ENCODE measurements at regions not wholly inside any gene's neighbourhood (a gene's known extent, or its start where the extent isn't known, plus 50 kb on each side); places are given as distances from the start of the nearest gene placed in this dataset.

- H3K27ac ChIP-seq (ENCODE audit: low read depth, low read length) = no peak overlapping the region
- peaks cover 0 to 4% (median 2%) of the 10 kb centered on the region in 3 donors for H3K4me1 ChIP-seq (ENCODE audit: control insufficient read depth in 3 of 3, insufficient read depth in 3 of 3, low read length in 3 of 3)
- H3K27me3 ChIP-seq (ENCODE audit: control insufficient read depth in 3 of 3, insufficient read depth in 3 of 3, low read length in 3 of 3) = no peaks in the 10 kb centered on the region
- H3K4me3 ChIP-seq (ENCODE audit: low read length in 3 of 3) = no peak overlapping the region
- H3K9me3 ChIP-seq (ENCODE audit: control insufficient read depth in 3 of 3, low read length in 3 of 3) = no peaks in the 10 kb centered on the region
- H3K36me3 ChIP-seq (ENCODE audit: control insufficient read depth in 3 of 3, insufficient read depth in 3 of 3, low read length in 3 of 3) = no peaks in the 10 kb centered on the region
- no peak overlapping the region for H3K9ac ChIP-seq (ENCODE audit: low read depth in 1 of 3, low read length in 3 of 3)
Observed at GRCh38 chr11:95676308-95676707, 113.3 kb downstream of the FAM76B start.

GRCh38 chr11:95675585-95675984 is 114.0 kb downstream of the FAM76B start:
- peaks cover 0 to 2% (median under 1%) of the 10 kb centered on the region in 3 donors for H3K4me1 ChIP-seq (ENCODE audit: control insufficient read depth in 3 of 3, insufficient read depth in 3 of 3, low read length in 3 of 3)
- no peaks in the 10 kb centered on the region for H3K9me3 ChIP-seq (ENCODE audit: control insufficient read depth in 3 of 3, low read length in 3 of 3)
- no peaks in the 10 kb centered on the region for H3K36me3 ChIP-seq (ENCODE audit: control insufficient read depth in 3 of 3, insufficient read depth in 3 of 3, low read length in 3 of 3)
- H3K9ac ChIP-seq (ENCODE audit: low read depth in 1 of 3, low read length in 3 of 3) = no peak overlapping the region
- no peaks in the 10 kb centered on the region for H3K27me3 ChIP-seq (ENCODE audit: control insufficient read depth in 3 of 3, insufficient read depth in 3 of 3, low read length in 3 of 3)
- no peak overlapping the region for H3K27ac ChIP-seq (ENCODE audit: low read depth, low read length)
- H3K4me3 ChIP-seq (ENCODE audit: low read length in 3 of 3) = no peak overlapping the region

- Histone ChIP-seq H3K9ac (ENCODE audit: low read depth in 1 of 3, low read length in 3 of 3) (no peak overlapping the region), H3K27ac (ENCODE audit: low read depth, low read length) (no peak overlapping the region), H3K9me3 (ENCODE audit: control insufficient read depth in 3 of 3, low read length in 3 of 3) (no peaks in the 10 kb centered on the region), H3K4me3 (ENCODE audit: low read length in 3 of 3) (no peak overlapping the region), H3K4me1 (ENCODE audit: control insufficient read depth in 3 of 3, insufficient read depth in 3 of 3, low read length in 3 of 3) (no peaks in the 10 kb centered on the region), H3K36me3 (ENCODE audit: control insufficient read depth in 3 of 3, insufficient read depth in 3 of 3, low read length in 3 of 3) (no peaks in the 10 kb centered on the region), H3K27me3 (ENCODE audit: control insufficient read depth in 3 of 3, insufficient read depth in 3 of 3, low read length in 3 of 3) (no peaks in the 10 kb centered on the region)
Observed at GRCh38 chr11:95674657-95675358, 114.8 kb downstream of the FAM76B start.

- no peaks in the 10 kb centered on the region for H3K4me1 ChIP-seq (ENCODE audit: control insufficient read depth in 3 of 3, insufficient read depth in 3 of 3, low read length in 3 of 3)
- no peaks in the 10 kb centered on the region for H3K27me3 ChIP-seq (ENCODE audit: control insufficient read depth in 3 of 3, insufficient read depth in 3 of 3, low read length in 3 of 3)
- H3K9ac ChIP-seq (ENCODE audit: low read depth in 1 of 3, low read length in 3 of 3) = no peak overlapping the region
- no peaks in the 10 kb centered on the region for H3K9me3 ChIP-seq (ENCODE audit: control insufficient read depth in 3 of 3, low read length in 3 of 3)
- H3K27ac ChIP-seq (ENCODE audit: low read depth, low read length) = no peak overlapping the region
- H3K36me3 ChIP-seq (ENCODE audit: control insufficient read depth in 3 of 3, insufficient read depth in 3 of 3, low read length in 3 of 3) = no peaks in the 10 kb centered on the region
- H3K4me3 ChIP-seq (ENCODE audit: low read length in 3 of 3) = no peak overlapping the region
Observed at GRCh38 chr11:95671768-95672167, 117.8 kb downstream of the FAM76B start.

DNA sequence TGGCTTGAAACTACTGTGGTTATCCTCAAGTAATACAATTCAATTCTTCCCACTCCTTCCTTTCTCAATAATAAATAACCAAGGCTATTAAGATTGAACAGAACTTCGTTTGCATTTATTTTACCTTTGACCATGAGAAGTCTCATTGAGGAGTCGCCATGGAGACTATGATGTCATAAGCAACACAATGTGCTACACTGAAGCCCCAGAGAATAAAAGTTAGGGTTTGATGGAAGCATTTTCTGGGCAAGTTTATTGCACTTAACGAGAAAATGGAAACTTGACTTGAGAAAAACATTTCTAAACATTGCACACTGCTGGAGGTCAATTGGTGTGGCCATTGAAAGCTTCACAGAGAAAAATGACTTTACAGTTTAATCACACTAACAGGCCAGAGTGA is 121.5 kb downstream of the FAM76B start:
- H3K36me3 ChIP-seq (ENCODE audit: control insufficient read depth in 3 of 3, insufficient read depth in 3 of 3, low read length in 3 of 3) = no peaks in the 10 kb centered on the region
- no peaks in the 10 kb centered on the region for H3K4me1 ChIP-seq (ENCODE audit: control insufficient read depth in 3 of 3, insufficient read depth in 3 of 3, low read length in 3 of 3)
- no peak overlapping the region for H3K9ac ChIP-seq (ENCODE audit: low read depth in 1 of 3, low read length in 3 of 3)
- H3K27ac ChIP-seq (ENCODE audit: low read depth, low read length) = no peak overlapping the region
- no peaks in the 10 kb centered on the region for H3K27me3 ChIP-seq (ENCODE audit: control insufficient read depth in 3 of 3, insufficient read depth in 3 of 3, low read length in 3 of 3)
- no peak overlapping the region for H3K4me3 ChIP-seq (ENCODE audit: low read length in 3 of 3)
- H3K9me3 ChIP-seq (ENCODE audit: control insufficient read depth in 3 of 3, low read length in 3 of 3) = no peaks in the 10 kb centered on the region

- H3K9ac ChIP-seq (ENCODE audit: low read depth in 1 of 3, low read length in 3 of 3) = no peak overlapping the region
- H3K27ac ChIP-seq (ENCODE audit: low read depth, low read length) = no peak overlapping the region
- H3K36me3 ChIP-seq (ENCODE audit: control insufficient read depth in 3 of 3, insufficient read depth in 3 of 3, low read length in 3 of 3) = no peaks in the 10 kb centered on the region
- no peak overlapping the region for H3K4me3 ChIP-seq (ENCODE audit: low read length in 3 of 3)
- H3K27me3 ChIP-seq (ENCODE audit: control insufficient read depth in 3 of 3, insufficient read depth in 3 of 3, low read length in 3 of 3) = no peaks in the 10 kb centered on the region
- H3K9me3 ChIP-seq (ENCODE audit: control insufficient read depth in 3 of 3, low read length in 3 of 3) = no peaks in the 10 kb centered on the region
- H3K4me1 ChIP-seq (ENCODE audit: control insufficient read depth in 3 of 3, insufficient read depth in 3 of 3, low read length in 3 of 3) = no peaks in the 10 kb centered on the region
Observed at GRCh38 chr11:95661162-95661561, 128.4 kb downstream of the FAM76B start.

GRCh38 chr11:95660038-95660437 is 129.5 kb downstream of the FAM76B start:
- no peak overlapping the region for H3K9ac ChIP-seq (ENCODE audit: low read depth in 1 of 3, low read length in 3 of 3)
- H3K36me3 ChIP-seq (ENCODE audit: control insufficient read depth in 3 of 3, insufficient read depth in 3 of 3, low read length in 3 of 3) = no peaks in the 10 kb centered on the region
- H3K4me1 ChIP-seq (ENCODE audit: control insufficient read depth in 3 of 3, insufficient read depth in 3 of 3, low read length in 3 of 3) = no peaks in the 10 kb centered on the region
- H3K9me3 ChIP-seq (ENCODE audit: control insufficient read depth in 3 of 3, low read length in 3 of 3) = no peaks in the 10 kb centered on the region
- no peak overlapping the region for H3K4me3 ChIP-seq (ENCODE audit: low read length in 3 of 3)
- H3K27me3 ChIP-seq (ENCODE audit: control insufficient read depth in 3 of 3, insufficient read depth in 3 of 3, low read length in 3 of 3) = no peaks in the 10 kb centered on the region
- no peak overlapping the region for H3K27ac ChIP-seq (ENCODE audit: low read depth, low read length)

DNA sequence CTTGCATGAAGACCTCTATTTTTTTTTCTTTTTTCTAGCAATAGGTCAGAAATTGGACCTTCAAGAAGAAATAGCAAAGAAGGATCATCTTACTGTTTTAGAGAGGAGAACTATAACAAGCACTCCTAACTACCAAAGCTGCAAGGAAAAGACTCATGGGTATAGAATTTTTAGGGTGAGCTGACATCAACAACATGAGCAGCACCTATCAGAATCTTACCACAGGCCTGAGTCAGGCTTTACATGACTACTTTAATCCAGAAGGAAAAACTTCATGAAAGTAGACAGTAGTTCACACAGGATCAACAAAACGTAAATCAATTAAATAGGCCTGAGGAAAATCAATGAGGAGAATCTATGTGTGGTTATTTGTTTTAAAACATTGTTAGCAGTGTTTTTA is 130.5 kb downstream of the FAM76B start:
- Histone ChIP-seq H3K9ac (ENCODE audit: low read depth in 1 of 3, low read length in 3 of 3) (no peak overlapping the region), H3K27me3 (ENCODE audit: control insufficient read depth in 3 of 3, insufficient read depth in 3 of 3, low read length in 3 of 3) (no peaks in the 10 kb centered on the region)

GRCh38 chr11:95655536-95655935 is 134.0 kb downstream of the FAM76B start:
- H3K27me3 ChIP-seq (ENCODE audit: control insufficient read depth in 3 of 3, insufficient read depth in 3 of 3, low read length in 3 of 3) = no peaks in the 10 kb centered on the region
- H3K4me1 ChIP-seq (ENCODE audit: control insufficient read depth in 3 of 3, insufficient read depth in 3 of 3, low read length in 3 of 3) = no peaks in the 10 kb centered on the region
- no peaks in the 10 kb centered on the region for H3K9me3 ChIP-seq (ENCODE audit: control insufficient read depth in 3 of 3, low read length in 3 of 3)
- no peak overlapping the region for H3K9ac ChIP-seq (ENCODE audit: low read depth in 1 of 3, low read length in 3 of 3)
- H3K27ac ChIP-seq (ENCODE audit: low read depth, low read length) = no peak overlapping the region
- no peaks in the 10 kb centered on the region for H3K36me3 ChIP-seq (ENCODE audit: control insufficient read depth in 3 of 3, insufficient read depth in 3 of 3, low read length in 3 of 3)
- H3K4me3 ChIP-seq (ENCODE audit: low read length in 3 of 3) = no peak overlapping the region

More for the DNA sequence above, 130.5 kb downstream of the FAM76B start:
- Histone ChIP-seq H3K9me3 (ENCODE audit: control insufficient read depth in 3 of 3, low read length in 3 of 3) (no peaks in the 10 kb centered on the region), H3K4me3 (ENCODE audit: low read length in 3 of 3) (no peak overlapping the region), H3K4me1 (ENCODE audit: control insufficient read depth in 3 of 3, insufficient read depth in 3 of 3, low read length in 3 of 3) (no peaks in the 10 kb centered on the region), H3K36me3 (ENCODE audit: control insufficient read depth in 3 of 3, insufficient read depth in 3 of 3, low read length in 3 of 3) (no peaks in the 10 kb centered on the region), H3K27ac (ENCODE audit: low read depth, low read length) (no peak overlapping the region)

- Histone ChIP-seq H3K36me3 (ENCODE audit: control insufficient read depth in 3 of 3, insufficient read depth in 3 of 3, low read length in 3 of 3) (no peaks in the 10 kb centered on the region), H3K27me3 (ENCODE audit: control insufficient read depth in 3 of 3, insufficient read depth in 3 of 3, low read length in 3 of 3) (no peaks in the 10 kb centered on the region), H3K27ac (ENCODE audit: low read depth, low read length) (no peak overlapping the region), H3K4me1 (ENCODE audit: control insufficient read depth in 3 of 3, insufficient read depth in 3 of 3, low read length in 3 of 3) (no peaks in the 10 kb centered on the region), H3K4me3 (ENCODE audit: low read length in 3 of 3) (no peak overlapping the region), H3K9me3 (ENCODE audit: control insufficient read depth in 3 of 3, low read length in 3 of 3) (no peaks in the 10 kb centered on the region), H3K9ac (ENCODE audit: low read depth in 1 of 3, low read length in 3 of 3) (no peak overlapping the region)
Observed at GRCh38 chr11:95653680-95654079, 135.9 kb downstream of the FAM76B start.
